Endodermal cell (in vitro differentiated cells): ENCODE measurements at regions not wholly inside any gene's neighbourhood (a gene's known extent, or its start where the extent isn't known, plus 50 kb on each side); places are given as distances from the start of the nearest gene placed in this dataset.

ENCODE experiments used
- DNase-seq: peaks from one replicate; pipeline ENCODE4 v3.0.0-alpha.2; 2017
- H3K27ac ChIP-seq: 2 replicates; pipeline ENCODE4 v1.5.1; 2013; ENCODE audit warnings: mild to moderate bottlenecking, low read depth, low read length, moderate library complexity
- H3K27me3 ChIP-seq: 2 replicates; pipeline ENCODE4 v1.6.1; 2013; ENCODE audit warnings: mild to moderate bottlenecking, low read length, moderate library complexity; ENCODE audit not compliant: insufficient read depth, control insufficient read depth, poor library complexity, severe bottlenecking
- H3K36me3 ChIP-seq: 2 replicates; pipeline ENCODE4 v1.7.0; 2013; ENCODE audit warnings: mild to moderate bottlenecking, low read length, moderate library complexity; ENCODE audit not compliant: control insufficient read depth, insufficient read depth
- H3K4me1 ChIP-seq: one replicate; pipeline ENCODE4 v1.7.0; 2013; ENCODE audit warnings: low read length; ENCODE audit not compliant: control insufficient read depth, insufficient read depth
- H3K4me3 ChIP-seq: 2 replicates; pipeline ENCODE4 v1.5.1; 2013; ENCODE audit warnings: mild to moderate bottlenecking, low read length, moderate library complexity
- H3K9ac ChIP-seq: 2 replicates; pipeline ENCODE4 v1.6.1; 2013; ENCODE audit warnings: mild to moderate bottlenecking, low read length, moderate library complexity; ENCODE audit not compliant: poor library complexity, severe bottlenecking; ENCODE audit errors: extremely low read depth
- H3K9me3 ChIP-seq: 2 replicates; pipeline ENCODE4 v1.6.1; 2013; ENCODE audit warnings: mild to moderate bottlenecking, low read length, moderate library complexity; ENCODE audit not compliant: control insufficient read depth
- H3K27ac Mint-ChIP-seq: 2 replicates; pipeline ENCODE4 v1.8.0; 2020; ENCODE audit warnings: mixed read lengths
- H3K27me3 Mint-ChIP-seq: 2 replicates; pipeline ENCODE4 v1.8.0; 2021; ENCODE audit warnings: mild to moderate bottlenecking, mixed read lengths; ENCODE audit not compliant: insufficient read depth
- H3K36me3 Mint-ChIP-seq: 2 replicates; pipeline ENCODE4 v1.8.0; 2020; ENCODE audit warnings: low read depth, mixed read lengths
- H3K4me1 Mint-ChIP-seq: 2 replicates; pipeline ENCODE4 v1.8.0; 2020; ENCODE audit warnings: mixed read lengths
- H3K4me3 Mint-ChIP-seq: 2 replicates; pipeline ENCODE4 v1.8.0; 2020; ENCODE audit warnings: mild to moderate bottlenecking, moderate library complexity, mixed read lengths
- H3K9me3 Mint-ChIP-seq: 2 replicates; pipeline ENCODE4 v1.8.0; 2020; ENCODE audit warnings: mild to moderate bottlenecking, mixed read lengths
- CTCF ChIP-seq: fragments of 200-600 bp; sonication (generic); conservative IDR thresholded peaks from 2 replicates; pipeline ENCODE4 v1.5.0; 2021; ENCODE audit warnings: antibody characterized with exemption, mild to moderate bottlenecking
- WGBS, 2 experiments: methylation state at CpG; one replicate each; pipeline versions ENCODE4 v1.1.5 to v1.1.7; 2013; ENCODE audit warnings: missing lambda C conversion rate in 2 of 2, mixed read lengths in 1 of 2; ENCODE audit not compliant: insufficient coverage in 1 of 2, insufficient read length in 1 of 2; 5-methylcytosine and 5-hydroxymethylcytosine counted together

GRCh38 chr2:18467749-18468360 is 92.6 kb downstream of the RDH14 start:
- Mint-ChIP-seq H3K27ac (no peak overlapping the region), H3K36me3 (no peaks in the 10 kb centered on the region), H3K27me3 (no peaks in the 10 kb centered on the region), H3K4me3 (no peak overlapping the region), H3K4me1 (no peaks in the 10 kb centered on the region), H3K9me3 (no peaks in the 10 kb centered on the region)
- Histone ChIP-seq H3K9me3 (no peaks in the 10 kb centered on the region), H3K9ac (no peak overlapping the region), H3K27me3 (no peaks in the 10 kb centered on the region), H3K4me3 (no peak overlapping the region), H3K36me3 (no peaks in the 10 kb centered on the region), H3K27ac (no peak overlapping the region), H3K4me1 (no peaks in the 10 kb centered on the region)
- WGBS, 2 experiments, result 88 to 91% methylated on average over 1 to 5 of the region's 5 CpGs
- no peak for TF ChIP-seq CTCF
- no peak for DNase-seq

- no peak overlapping the region for H3K27ac ChIP-seq
- H3K9me3 ChIP-seq, result no peaks in the 10 kb centered on the region
- WGBS, 2 experiments, result 97% methylated on average over 3 of the region's 3 CpGs; no CpG with 5 or more reads in 1 of the 2 experiments
- no peak for DNase-seq
- Mint-ChIP-seq H3K36me3 (no peaks in the 10 kb centered on the region), H3K4me3 (no peak overlapping the region), H3K27ac (no peak overlapping the region), H3K9me3 (no peaks in the 10 kb centered on the region), H3K27me3 (no peaks in the 10 kb centered on the region), H3K4me1 (no peaks in the 10 kb centered on the region)
- no peaks in the 10 kb centered on the region for H3K27me3 ChIP-seq
- H3K4me3 ChIP-seq, result no peak overlapping the region
- H3K9ac ChIP-seq, result no peak overlapping the region
- no peaks in the 10 kb centered on the region for H3K36me3 ChIP-seq
- TF ChIP-seq CTCF, result no peak
- H3K4me1 ChIP-seq, result no peaks in the 10 kb centered on the region
Measured at GRCh38 chr2:18465979-18466378, 94.5 kb downstream of the RDH14 start.

- DNase-seq, result no peak
- no peaks in the 10 kb centered on the region for H3K36me3 Mint-ChIP-seq
- no peak overlapping the region for H3K4me3 Mint-ChIP-seq
- Histone ChIP-seq H3K27ac (no peak overlapping the region), H3K27me3 (no peaks in the 10 kb centered on the region), H3K4me3 (no peak overlapping the region), H3K9me3 (no peaks in the 10 kb centered on the region), H3K4me1 (no peaks in the 10 kb centered on the region), H3K36me3 (no peaks in the 10 kb centered on the region), H3K9ac (no peak overlapping the region)
- WGBS, 2 experiments, result 90% methylated on average over 2 of the region's 2 CpGs; no CpG with 5 or more reads in 1 of the 2 experiments
- no peak for TF ChIP-seq CTCF
- H3K27ac Mint-ChIP-seq, result no peak overlapping the region
- no peaks in the 10 kb centered on the region for H3K27me3 Mint-ChIP-seq
- peaks cover 4% of the 10 kb centered on the region for H3K4me1 Mint-ChIP-seq
- no peaks in the 10 kb centered on the region for H3K9me3 Mint-ChIP-seq
Measured at GRCh38 chr2:18464913-18465312, 95.5 kb downstream of the RDH14 start.
